Esophagus squamous epithelium (tissue), 5 donors: ENCODE measurements at regions not wholly inside any gene's neighbourhood (a gene's known extent, or its start where the extent isn't known, plus 50 kb on each side); places are given as distances from the start of the nearest gene placed in this dataset.

Source experiments
- DNase-seq: peaks from one replicate; lab custom pipeline; 2025; lab: John Stamatoyannopoulos, UW
- H3K27ac ChIP-seq, 4 donors: fragments of 200-600 bp; sonication (generic); one replicate each; pipeline ENCODE4 v1.5.1; 2016 to 2019; ENCODE audit warnings: mild to moderate bottlenecking in 1 of 4
- H3K27me3 ChIP-seq, 4 donors: fragments of 200-600 bp; sonication (generic); 1 replicate in 3 of 4; 2 replicates in 1 of 4; pipeline versions ENCODE4 v1.5.1 to v1.6.0; 2017 to 2021; ENCODE audit warnings: antibody characterized with exemption in 1 of 4
- H3K36me3 ChIP-seq, 3 donors: fragments of 200-600 bp; sonication (generic); one replicate each; pipeline ENCODE4 v1.5.1; 2016 to 2019
- H3K4me1 ChIP-seq, 3 donors: fragments of 200-600 bp; sonication (generic); one replicate each; pipeline ENCODE4 v1.5.1; 2017 to 2019
- H3K4me3 ChIP-seq, 4 donors: fragments of 200-600 bp; sonication (generic); 1 replicate in 3 of 4; 2 replicates in 1 of 4; pipeline ENCODE4 v1.5.1; 2016 to 2019; ENCODE audit warnings: mild to moderate bottlenecking in 2 of 4, moderate library complexity in 1 of 4
- H3K9me3 ChIP-seq, 3 donors: fragments of 200-600 bp; sonication (generic); one replicate each; pipeline ENCODE4 v1.5.1; 2016 to 2019
- CTCF ChIP-seq, 6 experiments: fragments of 450-650 bp in 4 of 6; fragments of 200-600 bp in 2 of 6; sonication (generic) in 2 of 6; IDR thresholded peaks; one replicate each; pipeline ENCODE4 v1.5.1; 2016 to 2019; ENCODE audit warnings: antibody characterized with exemption in 6 of 6, mild to moderate bottlenecking in 4 of 6, moderate library complexity in 4 of 6
- POLR2A ChIP-seq, 4 donors: fragments of 450-650 bp; IDR thresholded peaks; one replicate each; pipeline ENCODE4 v1.6.1; 2017; ENCODE audit warnings: antibody characterized with exemption in 4 of 4, mild to moderate bottlenecking in 4 of 4, moderate library complexity in 3 of 4
- WGBS, 2 donors: methylation state at CpG; one replicate each; pipeline ENCODE4 v1.1.5; 2018; 5-methylcytosine and 5-hydroxymethylcytosine counted together
- intact Hi-C: fragments of 100-400 bp; cut with DNase I; formaldehyde crosslinking; loops from one replicate; pipeline ENCODE4 v1.15.0; 2022
- donor health status: DM: yes; HTN: yes; CAD: no.

- TF ChIP-seq CTCF (IDR thresholded peaks at IDR 0.05) (no peak), POLR2A (IDR thresholded peaks at IDR 0.05) (no peak)
- Histone ChIP-seq H3K4me1 (peaks cover 0 to 6% (median 2%) of the 10 kb centered on the region in 3 donors), H3K9me3 (peaks cover 0 to 32% (median 19%) of the 10 kb centered on the region in 3 donors), H3K4me3 (no peak overlapping the region), H3K27ac (no peak overlapping the region), H3K27me3 (no peaks in the 10 kb centered on the region), H3K36me3 (no peaks in the 10 kb centered on the region)
- no peak for DNase-seq
- WGBS, 2 donors: 83 to 90% methylated on average over 7 of the region's 7 CpGs
- intact Hi-C loops: no loop called here
Measured at GRCh38 chr15:69691307-69692015, 238.8 kb downstream of the RPLP1 start.

- H3K36me3 ChIP-seq: no peaks in the 10 kb centered on the region
- H3K4me3 ChIP-seq: no peak overlapping the region
- intact Hi-C loops: no loop called here
- peaks cover 0 to 32% (median 19%) of the 10 kb centered on the region in 3 donors for H3K9me3 ChIP-seq
- H3K27me3 ChIP-seq: no peaks in the 10 kb centered on the region
- H3K4me1 ChIP-seq: no peaks in the 10 kb centered on the region
- TF ChIP-seq POLR2A (IDR thresholded peaks at IDR 0.05): no peak
- no peak for TF ChIP-seq CTCF (IDR thresholded peaks at IDR 0.05)
- no peak for DNase-seq
- 85 to 88% methylated on average over 3 of the region's 3 CpGs for WGBS, 2 donors
- no peak overlapping the region for H3K27ac ChIP-seq
Measured at GRCh38 chr15:69692342-69692741, 239.7 kb downstream of the RPLP1 start.

GRCh38 chr15:69693059-69693458, 240.4 kb downstream of the RPLP1 start:
- TF ChIP-seq CTCF (IDR thresholded peaks at IDR 0.05) (no peak), POLR2A (IDR thresholded peaks at IDR 0.05) (no peak)
- 74 to 79% methylated on average over 4 of the region's 4 CpGs for WGBS, 2 donors
- no peak overlapping the region for H3K27ac ChIP-seq
- H3K9me3 ChIP-seq: peaks cover 0 to 27% (median 19%) of the 10 kb centered on the region in 3 donors
- H3K4me1 ChIP-seq: no peaks in the 10 kb centered on the region
- no peaks in the 10 kb centered on the region for H3K36me3 ChIP-seq
- intact Hi-C loops: no loop called here
- no peak overlapping the region for H3K4me3 ChIP-seq
- H3K27me3 ChIP-seq: no peaks in the 10 kb centered on the region
- no peak for DNase-seq

- no peak for DNase-seq
- no peaks in the 10 kb centered on the region for H3K27me3 ChIP-seq
- TF ChIP-seq CTCF (IDR thresholded peaks at IDR 0.05): no peak
- TF ChIP-seq POLR2A (IDR thresholded peaks at IDR 0.05): no peak
- 79 to 89% methylated on average over 3 of the region's 3 CpGs for WGBS, 2 donors
- peaks cover 0 to 3% (median 0%) of the 10 kb centered on the region in 3 donors for H3K4me1 ChIP-seq
- H3K9me3 ChIP-seq: no peaks in the 10 kb centered on the region
- intact Hi-C loops: no loop called here
- H3K27ac ChIP-seq: no peak overlapping the region
- H3K4me3 ChIP-seq: no peak overlapping the region
- H3K36me3 ChIP-seq: no peaks in the 10 kb centered on the region
Measured at GRCh38 chr15:69696946-69697345, 244.3 kb downstream of the RPLP1 start.

GRCh38 chr15:69697916-69698315, 245.3 kb downstream of the RPLP1 start:
- H3K4me1 ChIP-seq: peaks cover 0 to 6% (median 0%) of the 10 kb centered on the region in 3 donors
- intact Hi-C loops: no loop called here
- no peaks in the 10 kb centered on the region for H3K36me3 ChIP-seq
- no peaks in the 10 kb centered on the region for H3K27me3 ChIP-seq
- no peaks in the 10 kb centered on the region for H3K9me3 ChIP-seq
- 48 to 52% methylated on average over 2 to 3 of the region's 3 CpGs for WGBS, 2 donors
- no peak overlapping the region for H3K4me3 ChIP-seq
- H3K27ac ChIP-seq: no peak overlapping the region
- DNase-seq: no peak
- TF ChIP-seq CTCF (IDR thresholded peaks at IDR 0.05): no peak
- TF ChIP-seq POLR2A (IDR thresholded peaks at IDR 0.05): no peak
